ENCODE measurements at regions not wholly inside any gene's neighbourhood (a gene's known extent, or its start where the extent isn't known, plus 50 kb on each side); places are given as distances from the start of the nearest gene placed in this dataset.

DNA sequence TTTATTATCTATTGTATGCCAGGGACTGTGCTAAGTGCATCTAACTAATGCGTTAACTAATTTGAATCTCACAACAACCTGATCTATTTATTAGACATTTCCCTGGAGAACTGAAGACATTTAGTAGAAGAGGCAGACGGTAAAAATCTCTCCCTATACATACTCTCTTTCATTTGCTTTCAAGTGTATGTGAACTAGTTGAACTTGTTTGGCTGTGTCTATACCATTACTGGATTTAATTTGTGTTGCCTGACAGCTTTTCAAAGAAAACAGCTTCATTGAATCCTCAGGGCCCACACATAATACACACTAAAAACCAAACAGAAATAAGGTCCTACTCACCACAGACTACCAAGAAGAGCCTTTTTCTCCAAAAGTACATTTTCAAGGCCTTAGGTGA is 133.6 kb upstream of the NR3C1 start:
- Mint-ChIP-seq H3K27me3 (ENCODE audit: low read depth) (no peaks in the 10 kb centered on the region), H3K27ac (no peak overlapping the region), H3K4me1 (peaks cover 8% of the 10 kb centered on the region in 2 experiments), H3K36me3 (ENCODE audit: insufficient read depth in 1 of 3, low read depth in 3 of 3) (peaks cover 0 to 6% (median 0%) of the 10 kb centered on the region in 3 experiments; a peak in 1 of 7 replicates), H3K9me3 (peaks cover 5% of the 10 kb centered on the region in 2 experiments; a peak in 2 of 5 replicates), H3K4me3 (no peak overlapping the region)
- no peak overlapping the region for H2BK5ac ChIP-seq (ENCODE audit: insufficient read length, low read length)
- TF ChIP-seq, protein P1, sequence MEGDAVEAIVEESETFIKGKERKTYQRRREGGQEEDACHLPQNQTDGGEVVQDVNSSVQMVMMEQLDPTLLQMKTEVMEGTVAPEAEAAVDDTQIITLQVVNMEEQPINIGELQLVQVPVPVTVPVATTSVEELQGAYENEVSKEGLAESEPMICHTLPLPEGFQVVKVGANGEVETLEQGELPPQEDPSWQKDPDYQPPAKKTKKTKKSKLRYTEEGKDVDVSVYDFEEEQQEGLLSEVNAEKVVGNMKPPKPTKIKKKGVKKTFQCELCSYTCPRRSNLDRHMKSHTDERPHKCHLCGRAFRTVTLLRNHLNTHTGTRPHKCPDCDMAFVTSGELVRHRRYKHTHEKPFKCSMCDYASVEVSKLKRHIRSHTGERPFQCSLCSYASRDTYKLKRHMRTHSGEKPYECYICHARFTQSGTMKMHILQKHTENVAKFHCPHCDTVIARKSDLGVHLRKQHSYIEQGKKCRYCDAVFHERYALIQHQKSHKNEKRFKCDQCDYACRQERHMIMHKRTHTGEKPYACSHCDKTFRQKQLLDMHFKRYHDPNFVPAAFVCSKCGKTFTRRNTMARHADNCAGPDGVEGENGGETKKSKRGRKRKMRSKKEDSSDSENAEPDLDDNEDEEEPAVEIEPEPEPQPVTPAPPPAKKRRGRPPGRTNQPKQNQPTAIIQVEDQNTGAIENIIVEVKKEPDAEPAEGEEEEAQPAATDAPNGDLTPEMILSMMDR (conservative IDR thresholded peaks at IDR 0.05), result no peak
- H4K91ac ChIP-seq (ENCODE audit: insufficient read length, low read depth, low read length), result no peak overlapping the region
- no CpG with 5 or more reads among the region's 2 CpGs for WGBS (ENCODE audit: extremely low coverage, insufficient read length, low lambda C conversion rate)
- H4K5ac ChIP-seq (ENCODE audit: insufficient read length, low read depth, low read length), result no peak overlapping the region
- no peak overlapping the region for H2BK15ac ChIP-seq (ENCODE audit: low read depth, low read length)
- H3K18ac ChIP-seq (ENCODE audit: insufficient read length, low read depth, low read length), result no peak overlapping the region
- no peak overlapping the region for H3K4ac ChIP-seq (ENCODE audit: low read depth, low read length)
- no peaks in the 10 kb centered on the region for H3K23me2 ChIP-seq (ENCODE audit: insufficient read length, low read depth, low read length, poor library complexity, severe bottlenecking)
- H4K8ac ChIP-seq (replicated peaks; ENCODE audit: insufficient read length, low read depth, low read length), result no peak overlapping the region
- H3K23ac ChIP-seq (ENCODE audit: insufficient read length, low read depth, low read length), result no peak overlapping the region
- no peak overlapping the region for H3K14ac ChIP-seq (ENCODE audit: insufficient read depth, low read length)
- no peak overlapping the region for H2BK120ac ChIP-seq (ENCODE audit: low read depth, low read length, poor library complexity, severe bottlenecking)
- no peak overlapping the region for H3K4me2 ChIP-seq (ENCODE audit: insufficient read depth, insufficient read length, low read length)
- no peak overlapping the region for H3T11ph ChIP-seq (ENCODE audit: low read length)
- no peak overlapping the region for H2AK5ac ChIP-seq (ENCODE audit: insufficient read length, low read length)
- no peaks in the 10 kb centered on the region for H3K79me1 ChIP-seq (ENCODE audit: insufficient read depth, low read depth, low read length, poor library complexity, severe bottlenecking)
- no peaks in the 10 kb centered on the region for H3K4me1 ChIP-seq (ENCODE audit: insufficient read depth, low read length)
- no peaks in the 10 kb centered on the region for H3K27me3 ChIP-seq (ENCODE audit: insufficient read depth, low read length)
- H2BK20ac ChIP-seq (ENCODE audit: low read depth, low read length, poor library complexity, severe bottlenecking), result no peak overlapping the region
- H2BK12ac ChIP-seq (ENCODE audit: insufficient read length, low read depth, low read length), result no peak overlapping the region
- H3K9me3 ChIP-seq (ENCODE audit: control insufficient read depth, low read depth, low read length), result no peaks in the 10 kb centered on the region
- H3K56ac ChIP-seq (ENCODE audit: insufficient read length, low read depth, low read length), result no peak overlapping the region
- DNase-seq, result no peak
- H4K20me1 ChIP-seq (ENCODE audit: control insufficient read depth, insufficient read depth, insufficient read length), result no peaks in the 10 kb centered on the region
- H3K9ac ChIP-seq (ENCODE audit: extremely low read depth, insufficient read length, low read length), result no peak overlapping the region
- no peak overlapping the region for H2AFZ ChIP-seq (ENCODE audit: low read length)
- H3K27ac ChIP-seq (ENCODE audit: insufficient read length, low read depth, low read length), result no peak overlapping the region
- no peaks in the 10 kb centered on the region for H3K79me2 ChIP-seq (ENCODE audit: insufficient read depth, low read length)

All from H9 (cell line).